Head of caudate nucleus (tissue), 42 donors: ENCODE measurements at regions not wholly inside any gene's neighbourhood (a gene's known extent, or its start where the extent isn't known, plus 50 kb on each side); places are given as distances from the start of the nearest gene placed in this dataset.
"Not testable (repeated sequence)": the region's sequence is repeated elsewhere in the genome, so short reads cannot be mapped to it uniquely, and the experiment has no call there.

Source experiments
- DNase-seq, 42 donors: peaks; one replicate each; pipeline versions ENCODE4 v3.0.0 to v3.0.0-alpha.2; 2020 to 2021; ENCODE audit warnings: mixed read lengths in 7 of 42
- intact Hi-C: fragments of 100-400 bp; cut with DNase I; formaldehyde crosslinking; loops from one replicate; pipeline ENCODE4 v1.15.0; 2022

- intact Hi-C loops: no loop called here
Observed at GRCh38 chr11:109480251-109480650, 58.3 kb downstream of the C11orf87 start.

GRCh38 chr11:109486129-109486528 is 64.1 kb downstream of the C11orf87 start:
- DNase-seq: no peak
- intact Hi-C loops: no loop called here

More at GRCh38 chr11:109480251-109480650, 58.3 kb downstream of the C11orf87 start:
- no peak for DNase-seq

- no peak for DNase-seq
- intact Hi-C loops: no loop called here
Observed at GRCh38 chr11:109490953-109491635, 69.1 kb downstream of the C11orf87 start.

- intact Hi-C loops: no loop called here
Observed at GRCh38 chr11:109506115-109506514, 84.1 kb downstream of the C11orf87 start.

DNA sequence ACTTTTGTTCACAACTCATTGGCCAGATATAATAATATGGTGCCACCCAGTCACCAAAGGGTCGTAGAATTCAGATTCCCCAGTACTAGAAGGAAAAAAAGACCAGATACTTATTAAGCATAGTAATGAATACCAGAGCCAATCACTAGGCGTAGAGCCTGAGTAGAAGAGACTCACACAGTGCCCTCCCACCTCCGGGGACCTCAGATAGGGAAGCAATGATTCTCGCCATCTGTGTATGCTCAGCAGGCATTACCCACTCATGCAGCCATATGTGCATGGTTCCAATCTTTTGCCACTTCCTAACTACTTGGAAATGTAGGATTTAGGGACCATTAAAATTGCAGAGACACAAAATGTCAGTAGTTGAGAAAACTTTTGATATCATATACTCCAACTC is 85.3 kb downstream of the C11orf87 start:
- no peak for DNase-seq
- intact Hi-C loops: no loop called here

More at GRCh38 chr11:109506115-109506514, 84.1 kb downstream of the C11orf87 start:
- DNase-seq: no peak

DNA sequence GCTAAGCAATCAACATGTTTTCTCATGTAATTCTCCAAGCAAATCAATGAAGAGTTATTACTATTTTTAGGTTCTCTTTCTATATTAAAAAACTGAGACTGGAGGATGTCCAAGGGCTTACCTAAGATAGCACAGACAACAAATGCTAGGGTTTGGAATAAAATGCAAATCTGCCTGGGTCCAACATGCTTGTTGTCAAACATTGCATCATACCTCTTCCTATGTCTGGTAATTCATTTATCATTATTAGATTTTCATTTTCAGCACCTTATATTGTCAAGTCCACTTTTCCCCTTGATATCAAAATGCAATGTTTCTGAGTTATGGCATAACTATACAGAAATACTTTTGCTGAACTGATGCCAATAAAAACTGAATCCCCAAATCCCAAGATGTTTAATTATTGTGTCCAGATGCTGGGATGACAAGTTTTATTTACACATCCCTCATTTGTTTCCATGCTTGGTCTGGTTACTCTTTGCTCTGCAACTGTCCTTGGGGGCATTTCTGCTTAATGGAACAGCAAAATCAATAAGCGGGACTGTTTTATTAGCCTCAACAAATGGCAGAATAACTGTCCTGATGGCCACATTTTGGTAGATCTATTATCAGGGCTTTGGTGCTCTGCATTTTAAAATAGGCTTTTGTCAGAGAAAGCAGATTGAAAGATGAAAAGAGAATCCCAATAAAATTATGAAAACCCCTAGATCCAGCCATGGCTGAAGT is 86.0 kb downstream of the C11orf87 start:
- DNase-seq: no peak
- intact Hi-C loops: no loop called here

DNA sequence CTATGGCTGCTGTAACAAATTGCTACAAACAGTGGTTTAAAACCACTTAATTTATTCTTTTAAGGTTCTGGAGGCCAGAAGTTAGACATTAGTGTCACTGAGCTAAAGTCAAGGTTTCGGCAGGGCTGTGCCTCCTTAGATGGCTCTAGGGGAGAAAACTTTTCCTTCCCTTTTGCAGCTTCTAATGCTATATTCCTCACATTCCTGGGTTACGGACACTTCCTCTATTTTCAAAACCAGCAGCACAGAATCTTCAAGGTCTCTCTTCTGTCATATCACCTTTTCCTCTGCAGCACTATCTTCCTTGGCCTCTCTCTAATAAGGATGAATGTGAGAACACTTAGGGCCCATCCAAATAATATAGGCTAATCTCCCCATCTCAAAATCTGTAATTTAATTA is 87.0 kb downstream of the C11orf87 start:
- intact Hi-C loops: no loop called here
- DNase-seq: no peak

DNA sequence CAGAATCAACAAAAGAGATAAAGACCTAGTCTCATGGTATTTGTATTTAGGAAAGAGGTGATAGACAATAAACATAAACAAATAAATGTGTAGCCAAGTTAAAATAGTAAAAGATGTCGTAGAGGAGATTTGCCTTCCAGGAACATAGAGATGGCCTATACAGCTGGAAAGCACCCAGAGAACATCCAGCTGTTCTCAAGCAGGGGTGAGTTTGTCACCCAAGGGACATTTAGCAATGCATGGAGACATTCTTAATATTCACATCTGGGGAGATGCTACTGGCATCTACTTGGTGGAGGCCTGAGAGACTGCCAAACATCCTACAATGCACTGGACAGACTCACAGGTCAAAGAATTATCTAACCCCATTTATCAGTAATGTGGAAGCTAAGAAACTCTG is 88.3 kb downstream of the C11orf87 start:
- no peak for DNase-seq
- intact Hi-C loops: no loop called here

- intact Hi-C loops: no loop called here
- DNase-seq: no peak
Observed at GRCh38 chr11:109511598-109511997, 89.6 kb downstream of the C11orf87 start.

DNA sequence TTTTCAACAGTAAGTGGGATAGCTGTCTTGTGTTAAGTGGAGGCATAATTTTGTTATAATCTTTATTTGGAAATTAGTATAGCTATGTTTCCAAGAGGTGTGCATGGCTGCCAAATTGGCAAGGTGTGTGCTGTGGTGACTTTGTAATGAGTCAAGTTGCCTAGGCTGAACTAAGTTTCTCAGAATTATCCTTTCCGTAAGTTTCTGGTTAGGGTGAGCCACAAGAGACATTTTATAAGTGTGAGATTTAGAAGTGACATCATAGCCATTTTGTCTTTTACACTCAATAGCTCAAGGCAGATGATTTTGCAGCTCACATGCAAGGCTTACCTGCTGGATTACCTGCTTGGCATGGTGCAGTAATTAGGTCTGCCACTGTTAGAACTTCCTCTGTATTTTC is 90.3 kb downstream of the C11orf87 start:
- intact Hi-C loops: no loop called here
- DNase-seq: no peak

- DNase-seq: no peak
- intact Hi-C loops: no loop called here
Observed at GRCh38 chr11:109512680-109513079, 90.7 kb downstream of the C11orf87 start.

- DNase-seq: no peak
- intact Hi-C loops: no loop called here
Observed at GRCh38 chr11:109514313-109515018, 92.5 kb downstream of the C11orf87 start.

DNA sequence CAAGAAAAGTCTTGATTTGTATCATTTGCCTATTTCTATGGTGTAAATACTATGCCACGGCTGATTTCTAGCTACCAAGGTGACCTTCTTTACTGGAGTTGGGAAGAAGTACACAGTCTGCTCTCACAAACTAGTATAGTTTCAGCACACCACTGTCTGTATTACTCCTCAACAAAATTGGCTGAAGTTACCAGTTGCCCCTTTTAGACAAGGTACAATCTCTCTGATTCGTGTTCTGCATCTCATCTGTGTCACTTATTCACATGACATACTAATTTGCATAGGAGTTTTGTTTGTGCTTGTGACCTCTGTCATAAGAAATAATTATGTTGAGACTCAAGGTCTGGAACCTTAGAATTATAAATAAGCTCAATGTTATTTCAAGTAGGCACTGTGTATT is 97.3 kb downstream of the C11orf87 start:
- DNase-seq: no peak
- intact Hi-C loops: no loop called here

- intact Hi-C loops: no loop called here
- no peak for DNase-seq
Observed at GRCh38 chr11:109521571-109522086, 99.6 kb downstream of the C11orf87 start.

GRCh38 chr11:109522116-109522755 is 100.2 kb downstream of the C11orf87 start:
- intact Hi-C loops: no loop called here
- DNase-seq: no peak

DNA sequence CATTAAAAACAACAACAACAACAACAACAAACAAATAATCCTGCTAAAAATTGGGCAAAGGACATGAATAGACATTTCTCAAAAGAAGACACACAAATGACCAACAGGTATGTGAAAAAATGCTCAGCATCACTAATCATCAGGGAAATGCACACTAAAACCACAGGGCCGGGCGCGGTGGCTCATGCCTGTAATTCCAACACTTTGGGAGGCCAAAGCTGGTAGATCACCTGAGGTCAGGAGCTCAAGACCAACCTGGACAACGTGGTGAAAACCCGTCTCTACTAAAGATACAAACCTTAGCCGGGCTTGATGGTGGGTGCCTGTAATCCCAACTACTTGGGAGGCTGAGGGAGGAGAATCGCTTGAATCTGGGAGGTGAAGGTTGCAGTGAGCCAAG is 103.6 kb downstream of the C11orf87 start:
- intact Hi-C loops, DNase-seq: not testable (repeated sequence)

- DNase-seq: no peak
- intact Hi-C loops: no loop called here
Observed at GRCh38 chr11:109526061-109526460, 104.1 kb downstream of the C11orf87 start.

DNA sequence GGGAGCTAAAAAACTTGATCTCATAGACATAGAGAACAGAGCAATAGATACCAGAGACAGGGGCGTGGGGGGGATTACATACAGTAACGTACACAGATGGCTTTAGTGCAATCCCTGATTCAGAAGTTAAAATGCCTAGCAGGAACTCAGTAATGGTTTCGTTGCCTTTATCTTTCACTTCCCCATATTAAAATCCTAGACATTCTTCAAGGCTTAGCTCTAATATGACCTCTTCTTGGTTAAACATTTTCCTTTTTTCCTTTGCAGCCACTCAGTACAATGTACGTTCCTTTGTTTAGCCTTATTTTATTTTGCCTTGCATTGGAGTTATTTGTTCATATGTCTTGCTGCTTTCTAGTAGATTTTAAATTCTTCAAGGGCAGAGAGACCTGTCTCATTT is 104.9 kb downstream of the C11orf87 start:
- DNase-seq: no peak
- intact Hi-C loops: no loop called here

GRCh38 chr11:109527496-109527895 is 105.5 kb downstream of the C11orf87 start:
- intact Hi-C loops: no loop called here

More at GRCh38 chr11:109527496-109527895, 105.5 kb downstream of the C11orf87 start:
- DNase-seq: no peak
